ENCODE measurements at regions not wholly inside any gene's neighbourhood (a gene's known extent, or its start where the extent isn't known, plus 50 kb on each side); places are given as distances from the start of the nearest gene placed in this dataset.

GRCh38 chrX:101993335-101993734 lies 61.5 kb upstream of the ZMAT1 start:
- ATAC-seq (no peak), DNase-seq (ENCODE audit: low read depth, low spot score) (no peak)
- TF ChIP-seq EZH2phosphoT487 (IDR thresholded peaks at IDR 0.05; ENCODE audit: borderline replicate concordance) (no peak), ELF1 (IDR thresholded peaks at IDR 0.05; ENCODE audit: borderline replicate concordance, low read depth) (no peak), SIN3A (IDR thresholded peaks at IDR 0.05; ENCODE audit: low read depth) (no peak), CBX3 (IDR thresholded peaks at IDR 0.05; ENCODE audit: low read depth) (no peak), FOSL1 (IDR thresholded peaks at IDR 0.05; ENCODE audit: low read depth) (no peak), ZNF274 (IDR thresholded peaks at IDR 0.05; ENCODE audit: low read depth, low read length) (no peak), RAD21 (IDR thresholded peaks at IDR 0.05; ENCODE audit: low read depth) (no peak), JUND (IDR thresholded peaks at IDR 0.05) (no peak), EZH2 (IDR thresholded peaks at IDR 0.05) (no peak), SRF (IDR thresholded peaks at IDR 0.05; ENCODE audit: low read depth) (no peak), YY1 (IDR thresholded peaks at IDR 0.05; ENCODE audit: extremely low read depth, insufficient replicate concordance, low read depth, low read length) (no peak), TCF7L2 (IDR thresholded peaks at IDR 0.05; ENCODE audit: borderline replicate concordance, extremely low read depth, insufficient read depth, insufficient read length) (no peak), POLR2A (IDR thresholded peaks at IDR 0.05; ENCODE audit: borderline replicate concordance, extremely low read depth, insufficient read depth, insufficient read length) (no peak), ZFX (IDR thresholded peaks at IDR 0.05) (no peak), SP1 (IDR thresholded peaks at IDR 0.05; ENCODE audit: low read depth) (no peak), CEBPB (IDR thresholded peaks at IDR 0.05; ENCODE audit: low read depth) (no peak)
- TF ChIP-seq, protein P1, sequence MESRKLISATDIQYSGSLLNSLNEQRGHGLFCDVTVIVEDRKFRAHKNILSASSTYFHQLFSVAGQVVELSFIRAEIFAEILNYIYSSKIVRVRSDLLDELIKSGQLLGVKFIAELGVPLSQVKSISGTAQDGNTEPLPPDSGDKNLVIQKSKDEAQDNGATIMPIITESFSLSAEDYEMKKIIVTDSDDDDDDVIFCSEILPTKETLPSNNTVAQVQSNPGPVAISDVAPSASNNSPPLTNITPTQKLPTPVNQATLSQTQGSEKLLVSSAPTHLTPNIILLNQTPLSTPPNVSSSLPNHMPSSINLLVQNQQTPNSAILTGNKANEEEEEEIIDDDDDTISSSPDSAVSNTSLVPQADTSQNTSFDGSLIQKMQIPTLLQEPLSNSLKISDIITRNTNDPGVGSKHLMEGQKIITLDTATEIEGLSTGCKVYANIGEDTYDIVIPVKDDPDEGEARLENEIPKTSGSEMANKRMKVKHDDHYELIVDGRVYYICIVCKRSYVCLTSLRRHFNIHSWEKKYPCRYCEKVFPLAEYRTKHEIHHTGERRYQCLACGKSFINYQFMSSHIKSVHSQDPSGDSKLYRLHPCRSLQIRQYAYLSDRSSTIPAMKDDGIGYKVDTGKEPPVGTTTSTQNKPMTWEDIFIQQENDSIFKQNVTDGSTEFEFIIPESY (IDR thresholded peaks at IDR 0.05; ENCODE audit: extremely low read depth, insufficient replicate concordance, low read length), result no peak
- TF ChIP-seq, protein P2, sequence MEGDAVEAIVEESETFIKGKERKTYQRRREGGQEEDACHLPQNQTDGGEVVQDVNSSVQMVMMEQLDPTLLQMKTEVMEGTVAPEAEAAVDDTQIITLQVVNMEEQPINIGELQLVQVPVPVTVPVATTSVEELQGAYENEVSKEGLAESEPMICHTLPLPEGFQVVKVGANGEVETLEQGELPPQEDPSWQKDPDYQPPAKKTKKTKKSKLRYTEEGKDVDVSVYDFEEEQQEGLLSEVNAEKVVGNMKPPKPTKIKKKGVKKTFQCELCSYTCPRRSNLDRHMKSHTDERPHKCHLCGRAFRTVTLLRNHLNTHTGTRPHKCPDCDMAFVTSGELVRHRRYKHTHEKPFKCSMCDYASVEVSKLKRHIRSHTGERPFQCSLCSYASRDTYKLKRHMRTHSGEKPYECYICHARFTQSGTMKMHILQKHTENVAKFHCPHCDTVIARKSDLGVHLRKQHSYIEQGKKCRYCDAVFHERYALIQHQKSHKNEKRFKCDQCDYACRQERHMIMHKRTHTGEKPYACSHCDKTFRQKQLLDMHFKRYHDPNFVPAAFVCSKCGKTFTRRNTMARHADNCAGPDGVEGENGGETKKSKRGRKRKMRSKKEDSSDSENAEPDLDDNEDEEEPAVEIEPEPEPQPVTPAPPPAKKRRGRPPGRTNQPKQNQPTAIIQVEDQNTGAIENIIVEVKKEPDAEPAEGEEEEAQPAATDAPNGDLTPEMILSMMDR (IDR thresholded peaks at IDR 0.05 in 2 of 3, conservative IDR thresholded peaks at IDR 0.05 in 1 of 3; ENCODE audit: borderline replicate concordance in 1 of 3, insufficient read depth in 1 of 3, low read depth in 2 of 3, low read length in 2 of 3), result no peak
- TF ChIP-seq, protein P3, sequence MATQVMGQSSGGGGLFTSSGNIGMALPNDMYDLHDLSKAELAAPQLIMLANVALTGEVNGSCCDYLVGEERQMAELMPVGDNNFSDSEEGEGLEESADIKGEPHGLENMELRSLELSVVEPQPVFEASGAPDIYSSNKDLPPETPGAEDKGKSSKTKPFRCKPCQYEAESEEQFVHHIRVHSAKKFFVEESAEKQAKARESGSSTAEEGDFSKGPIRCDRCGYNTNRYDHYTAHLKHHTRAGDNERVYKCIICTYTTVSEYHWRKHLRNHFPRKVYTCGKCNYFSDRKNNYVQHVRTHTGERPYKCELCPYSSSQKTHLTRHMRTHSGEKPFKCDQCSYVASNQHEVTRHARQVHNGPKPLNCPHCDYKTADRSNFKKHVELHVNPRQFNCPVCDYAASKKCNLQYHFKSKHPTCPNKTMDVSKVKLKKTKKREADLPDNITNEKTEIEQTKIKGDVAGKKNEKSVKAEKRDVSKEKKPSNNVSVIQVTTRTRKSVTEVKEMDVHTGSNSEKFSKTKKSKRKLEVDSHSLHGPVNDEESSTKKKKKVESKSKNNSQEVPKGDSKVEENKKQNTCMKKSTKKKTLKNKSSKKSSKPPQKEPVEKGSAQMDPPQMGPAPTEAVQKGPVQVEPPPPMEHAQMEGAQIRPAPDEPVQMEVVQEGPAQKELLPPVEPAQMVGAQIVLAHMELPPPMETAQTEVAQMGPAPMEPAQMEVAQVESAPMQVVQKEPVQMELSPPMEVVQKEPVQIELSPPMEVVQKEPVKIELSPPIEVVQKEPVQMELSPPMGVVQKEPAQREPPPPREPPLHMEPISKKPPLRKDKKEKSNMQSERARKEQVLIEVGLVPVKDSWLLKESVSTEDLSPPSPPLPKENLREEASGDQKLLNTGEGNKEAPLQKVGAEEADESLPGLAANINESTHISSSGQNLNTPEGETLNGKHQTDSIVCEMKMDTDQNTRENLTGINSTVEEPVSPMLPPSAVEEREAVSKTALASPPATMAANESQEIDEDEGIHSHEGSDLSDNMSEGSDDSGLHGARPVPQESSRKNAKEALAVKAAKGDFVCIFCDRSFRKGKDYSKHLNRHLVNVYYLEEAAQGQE (IDR thresholded peaks at IDR 0.05; ENCODE audit: low read depth), result no peak
- TF ChIP-seq, protein P4, sequence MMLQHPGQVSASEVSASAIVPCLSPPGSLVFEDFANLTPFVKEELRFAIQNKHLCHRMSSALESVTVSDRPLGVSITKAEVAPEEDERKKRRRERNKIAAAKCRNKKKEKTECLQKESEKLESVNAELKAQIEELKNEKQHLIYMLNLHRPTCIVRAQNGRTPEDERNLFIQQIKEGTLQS (IDR thresholded peaks at IDR 0.05), result no peak
- Histone ChIP-seq H3K27me3 (ENCODE audit: insufficient read depth, low read length) (no peaks in the 10 kb centered on the region), H3K9me3 (ENCODE audit: control insufficient read depth in 1 of 2, insufficient read depth in 1 of 2, low read depth in 1 of 2, low read length in 2 of 2) (no peaks in the 10 kb centered on the region), H3K4me3 (replicated peaks in 1 of 2; ENCODE audit: low read depth in 1 of 2, low read length in 2 of 2) (no peak overlapping the region), H2AFZ (ENCODE audit: low read depth, low read length, poor library complexity, severe bottlenecking) (no peak overlapping the region), H3K4me2 (ENCODE audit: low read length) (no peak overlapping the region), H3K27ac (ENCODE audit: low read depth, low read length) (no peak overlapping the region), H3K79me2 (ENCODE audit: insufficient read depth, low read length) (no peaks in the 10 kb centered on the region), H3K4me1 (ENCODE audit: control insufficient read depth in 1 of 2, insufficient read depth in 2 of 2, low read length in 2 of 2) (no peaks in the 10 kb centered on the region), H3K9me2 (ENCODE audit: insufficient read depth) (no peaks in the 10 kb centered on the region), H3K36me3 (ENCODE audit: control insufficient read depth in 1 of 2, insufficient read depth in 2 of 2, low read length in 2 of 2) (no peaks in the 10 kb centered on the region), H3K9ac (ENCODE audit: low read length) (no peak overlapping the region), H4K20me1 (ENCODE audit: insufficient read depth) (no peaks in the 10 kb centered on the region)
- ChIA-PET RAD21 (ENCODE audit: low non-redundant PET in 1 of 2, low total read pairs in 2 of 2, uncharacterized antibody in 2 of 2, unreplicated experiment in 2 of 2) (no interaction called here), CTCF (no interaction called here), POLR2A (no interaction called here)
- no TSS peak for BruUV-seq (replicated peaks)
- intact Hi-C loops (cut with micrococcal nuclease), result no loop called here
